Astrocyte (in vitro differentiated cells and primary cell): ENCODE measurements at regions not wholly inside any gene's neighbourhood (a gene's known extent, or its start where the extent isn't known, plus 50 kb on each side); places are given as distances from the start of the nearest gene placed in this dataset.

Experiments used
- DNase-seq: peaks from one replicate; pipeline ENCODE4 v3.0.0-alpha.2; 2010; ENCODE audit warnings: low read depth
- FAIRE-seq: peaks from 2 replicates; lab custom pipeline; 2011; peaks lifted over from hg19 to GRCh38; lab: Jason Lieb, UNC
- H2AFZ ChIP-seq: 2 replicates; pipeline ENCODE4 v1.6.0; 2012; ENCODE audit warnings: low read depth, low read length, inconsistent platforms
- H3K27ac ChIP-seq: 2 replicates; pipeline ENCODE4 v1.5.1; 2011; ENCODE audit warnings: low read depth, low read length, inconsistent platforms
- H3K27me3 ChIP-seq: 2 replicates; pipeline ENCODE4 v1.6.0; 2011; ENCODE audit warnings: low read length, inconsistent platforms; ENCODE audit not compliant: insufficient read depth
- H3K36me3 ChIP-seq: 2 replicates; pipeline ENCODE4 v1.5.1; 2011; ENCODE audit warnings: low read length, inconsistent platforms; ENCODE audit not compliant: insufficient read depth
- H3K4me1 ChIP-seq: 2 replicates; pipeline ENCODE4 v1.5.1; 2011; ENCODE audit warnings: low read length, inconsistent platforms; ENCODE audit not compliant: insufficient read depth
- H3K4me2 ChIP-seq: 2 replicates; pipeline ENCODE4 v1.6.0; 2012; ENCODE audit warnings: low read length, inconsistent platforms
- H3K4me3 ChIP-seq: 2 replicates; pipeline ENCODE4 v1.5.1; 2011; ENCODE audit warnings: low read depth, mild to moderate bottlenecking, low read length, inconsistent platforms; ENCODE audit not compliant: insufficient read depth
- H3K79me2 ChIP-seq: 2 replicates; pipeline ENCODE4 v1.6.0; 2012; ENCODE audit warnings: mild to moderate bottlenecking, low read length, inconsistent platforms; ENCODE audit not compliant: insufficient read depth
- H3K9ac ChIP-seq: 2 replicates; pipeline ENCODE4 v1.6.0; 2012; ENCODE audit warnings: mild to moderate bottlenecking, low read length, inconsistent platforms
- H3K9me3 ChIP-seq: 2 replicates; pipeline ENCODE4 v1.5.1; 2012; ENCODE audit warnings: low read depth, mild to moderate bottlenecking, low read length, inconsistent platforms; ENCODE audit not compliant: insufficient read depth
- H4K20me1 ChIP-seq: 2 replicates; pipeline ENCODE4 v1.6.0; 2012; ENCODE audit warnings: low read length, inconsistent platforms; ENCODE audit not compliant: insufficient read depth
- H3K27ac Mint-ChIP-seq: one replicate; pipeline ENCODE4 v1.8.0; 2021; ENCODE audit warnings: mild to moderate bottlenecking, mixed read lengths; ENCODE audit not compliant: unreplicated experiment
- H3K27me3 Mint-ChIP-seq: one replicate; pipeline ENCODE4 v1.8.0; 2021; ENCODE audit warnings: low read depth, mixed read lengths; ENCODE audit not compliant: unreplicated experiment
- H3K36me3 Mint-ChIP-seq: one replicate; pipeline ENCODE4 v1.8.0; 2021; ENCODE audit warnings: low read depth, mixed read lengths; ENCODE audit not compliant: unreplicated experiment
- H3K4me1 Mint-ChIP-seq: one replicate; pipeline ENCODE4 v1.8.0; 2021; ENCODE audit warnings: low read depth, mixed read lengths; ENCODE audit not compliant: unreplicated experiment
- H3K4me3 Mint-ChIP-seq: one replicate; pipeline ENCODE4 v1.8.0; 2021; ENCODE audit warnings: mild to moderate bottlenecking, moderate library complexity, mixed read lengths; ENCODE audit not compliant: unreplicated experiment
- H3K9me3 Mint-ChIP-seq: one replicate; pipeline ENCODE4 v1.8.0; 2021; ENCODE audit warnings: mild to moderate bottlenecking, mixed read lengths; ENCODE audit not compliant: unreplicated experiment
- EZH2 ChIP-seq: IDR thresholded peaks from 2 replicates; pipeline ENCODE4 v1.6.1; 2012; ENCODE audit warnings: mild to moderate bottlenecking, low read length, inconsistent platforms; ENCODE audit not compliant: insufficient read depth
- TF ChIP-seq, protein P1 (sequence below): IDR thresholded peaks from 2 replicates; pipeline ENCODE4 v1.5.1; 2011; ENCODE audit warnings: low read depth, mild to moderate bottlenecking, inconsistent platforms, low read length, moderate library complexity; ENCODE audit not compliant: insufficient read depth

DNA sequence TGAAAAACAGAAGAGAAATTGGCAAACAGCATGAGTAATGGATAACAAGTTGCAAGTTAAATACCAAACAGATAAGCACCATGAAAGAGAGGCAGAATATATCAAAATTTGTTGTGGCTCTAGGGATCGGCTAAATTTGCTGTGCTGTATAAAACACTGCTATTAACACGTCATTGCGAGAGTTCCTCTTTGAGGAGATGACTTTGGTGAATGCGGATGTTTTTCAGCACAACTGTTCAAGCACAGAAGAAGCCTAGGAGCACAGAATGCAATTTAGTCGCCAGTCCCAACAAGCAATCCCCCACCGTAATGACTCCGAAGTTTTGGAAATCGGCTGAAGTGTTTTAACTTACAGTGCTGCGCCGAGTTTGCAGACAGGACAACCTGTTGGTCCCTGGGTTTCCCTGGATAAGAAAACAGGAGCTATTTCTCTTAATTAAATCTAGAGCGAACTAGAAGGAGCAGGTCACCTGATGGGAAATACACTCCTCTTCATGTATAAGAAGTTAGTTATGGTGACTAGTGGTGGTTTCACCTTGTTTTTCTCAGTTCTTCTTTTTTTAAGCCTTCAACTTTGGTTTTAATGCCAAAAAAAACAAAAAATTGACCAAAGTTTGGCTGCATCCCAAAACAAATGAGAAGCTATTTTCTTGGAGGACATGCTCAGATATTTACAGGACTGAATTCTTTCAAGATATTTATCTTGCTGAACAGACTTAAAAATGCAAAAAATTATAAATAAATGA, 454.1 kb upstream of the SALL3 start:
- no peak for FAIRE-seq
- TF ChIP-seq, protein P1, sequence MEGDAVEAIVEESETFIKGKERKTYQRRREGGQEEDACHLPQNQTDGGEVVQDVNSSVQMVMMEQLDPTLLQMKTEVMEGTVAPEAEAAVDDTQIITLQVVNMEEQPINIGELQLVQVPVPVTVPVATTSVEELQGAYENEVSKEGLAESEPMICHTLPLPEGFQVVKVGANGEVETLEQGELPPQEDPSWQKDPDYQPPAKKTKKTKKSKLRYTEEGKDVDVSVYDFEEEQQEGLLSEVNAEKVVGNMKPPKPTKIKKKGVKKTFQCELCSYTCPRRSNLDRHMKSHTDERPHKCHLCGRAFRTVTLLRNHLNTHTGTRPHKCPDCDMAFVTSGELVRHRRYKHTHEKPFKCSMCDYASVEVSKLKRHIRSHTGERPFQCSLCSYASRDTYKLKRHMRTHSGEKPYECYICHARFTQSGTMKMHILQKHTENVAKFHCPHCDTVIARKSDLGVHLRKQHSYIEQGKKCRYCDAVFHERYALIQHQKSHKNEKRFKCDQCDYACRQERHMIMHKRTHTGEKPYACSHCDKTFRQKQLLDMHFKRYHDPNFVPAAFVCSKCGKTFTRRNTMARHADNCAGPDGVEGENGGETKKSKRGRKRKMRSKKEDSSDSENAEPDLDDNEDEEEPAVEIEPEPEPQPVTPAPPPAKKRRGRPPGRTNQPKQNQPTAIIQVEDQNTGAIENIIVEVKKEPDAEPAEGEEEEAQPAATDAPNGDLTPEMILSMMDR: no peak
- no peak for TF ChIP-seq EZH2
- H3K27ac Mint-ChIP-seq: no peak overlapping the region

GRCh38 chr18:78526275-78526674, 453.3 kb upstream of the SALL3 start:
- no peak overlapping the region for H3K4me3 ChIP-seq
- H3K4me1 ChIP-seq: no peaks in the 10 kb centered on the region
- no peak overlapping the region for H3K27ac ChIP-seq
- Mint-ChIP-seq H3K9me3 (peaks cover 8% of the 10 kb centered on the region), H3K36me3 (no peaks in the 10 kb centered on the region), H3K27ac (no peak overlapping the region), H3K4me1 (no peaks in the 10 kb centered on the region), H3K4me3 (no peak overlapping the region), H3K27me3 (no peaks in the 10 kb centered on the region)
- H2AFZ ChIP-seq: no peak overlapping the region
- DNase-seq: no peak
- H3K9me3 ChIP-seq: peaks cover 3% of the 10 kb centered on the region
- TF ChIP-seq EZH2: no peak
- TF ChIP-seq, protein P1: no peak
- H3K27me3 ChIP-seq: no peaks in the 10 kb centered on the region
- no peaks in the 10 kb centered on the region for H3K79me2 ChIP-seq
- H3K9ac ChIP-seq: no peak overlapping the region
- H4K20me1 ChIP-seq: no peaks in the 10 kb centered on the region
- FAIRE-seq: no peak
- no peak overlapping the region for H3K4me2 ChIP-seq
- H3K36me3 ChIP-seq: no peaks in the 10 kb centered on the region

More for the DNA sequence above, 454.1 kb upstream of the SALL3 start:
- Mint-ChIP-seq H3K27me3 (no peaks in the 10 kb centered on the region), H3K36me3 (no peaks in the 10 kb centered on the region), H3K4me3 (no peak overlapping the region), H3K4me1 (no peaks in the 10 kb centered on the region), H3K9me3 (peaks cover 8% of the 10 kb centered on the region)
- Histone ChIP-seq H3K4me3 (no peak overlapping the region), H3K27me3 (no peaks in the 10 kb centered on the region), H3K4me2 (no peak overlapping the region), H3K79me2 (no peaks in the 10 kb centered on the region), H3K27ac (no peak overlapping the region), H4K20me1 (no peaks in the 10 kb centered on the region), H3K9me3 (peaks cover 7% of the 10 kb centered on the region), H3K36me3 (no peaks in the 10 kb centered on the region), H3K4me1 (no peaks in the 10 kb centered on the region), H3K9ac (no peak overlapping the region), H2AFZ (no peak overlapping the region)
- DNase-seq: peak; percentile 4
